ENCODE measurements at regions not wholly inside any gene's neighbourhood (a gene's known extent, or its start where the extent isn't known, plus 50 kb on each side); places are given as distances from the start of the nearest gene placed in this dataset.

GRCh38 chr14:26765768-26766520 is 168.1 kb upstream of the NOVA1 start:
- no peaks in the 10 kb centered on the region for H3K27me3 ChIP-seq (replicated peaks; ENCODE audit: insufficient read depth)
- no peak overlapping the region for H3K27ac ChIP-seq
- no peaks in the 10 kb centered on the region for H3K36me3 ChIP-seq
- no peaks in the 10 kb centered on the region for H3K9me3 ChIP-seq
- no peaks in the 10 kb centered on the region for H3K4me1 ChIP-seq (ENCODE audit: control insufficient read depth in 1 of 2, low read depth in 2 of 2)
- H3K4me3 ChIP-seq: no peak overlapping the region
- ATAC-seq (ENCODE audit: insufficient number of reproducible peaks, low FRiP score, low read depth): no peak
- TF ChIP-seq CTCF (IDR thresholded peaks at IDR 0.05): no peak
- no peak for DNase-seq (ENCODE audit: low spot score)

DNA sequence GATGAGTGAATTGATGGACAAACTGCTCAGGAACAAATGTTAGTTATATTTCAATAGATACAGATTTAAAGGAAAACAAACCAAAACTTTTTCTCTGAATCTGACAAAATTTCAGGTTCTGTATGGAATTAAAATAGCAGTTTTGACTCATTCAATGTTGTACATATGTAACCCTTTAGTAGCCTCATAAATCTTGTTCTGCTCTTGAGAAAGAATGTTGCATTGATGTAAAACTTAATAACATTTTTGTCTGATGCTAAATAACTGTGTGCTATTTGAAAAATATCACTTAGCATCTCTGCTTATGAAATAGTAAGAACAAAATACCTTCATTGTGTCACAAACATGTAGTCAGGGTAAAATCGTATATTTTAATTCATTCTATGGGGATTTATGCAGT is 168.9 kb upstream of the NOVA1 start:
- TF ChIP-seq CTCF (IDR thresholded peaks at IDR 0.05): no peak
- Histone ChIP-seq H3K27ac (no peak overlapping the region), H3K4me1 (ENCODE audit: control insufficient read depth in 1 of 2, low read depth in 2 of 2) (no peaks in the 10 kb centered on the region), H3K27me3 (replicated peaks; ENCODE audit: insufficient read depth) (no peaks in the 10 kb centered on the region), H3K9me3 (no peaks in the 10 kb centered on the region), H3K36me3 (no peaks in the 10 kb centered on the region), H3K4me3 (no peak overlapping the region)
- no peak for DNase-seq (ENCODE audit: low spot score)
- ATAC-seq (ENCODE audit: insufficient number of reproducible peaks, low FRiP score, low read depth): no peak

GRCh38 chr14:26773906-26774593 is 176.2 kb upstream of the NOVA1 start:
- ATAC-seq (ENCODE audit: insufficient number of reproducible peaks, low FRiP score, low read depth) (no peak), DNase-seq (ENCODE audit: low spot score) (no peak)
- TF ChIP-seq CTCF (IDR thresholded peaks at IDR 0.05): no peak
- Histone ChIP-seq H3K27me3 (replicated peaks; ENCODE audit: insufficient read depth) (no peaks in the 10 kb centered on the region), H3K27ac (no peak overlapping the region), H3K4me3 (no peak overlapping the region), H3K4me1 (ENCODE audit: control insufficient read depth in 1 of 2, low read depth in 2 of 2) (no peaks in the 10 kb centered on the region), H3K36me3 (no peaks in the 10 kb centered on the region), H3K9me3 (no peaks in the 10 kb centered on the region)

DNA sequence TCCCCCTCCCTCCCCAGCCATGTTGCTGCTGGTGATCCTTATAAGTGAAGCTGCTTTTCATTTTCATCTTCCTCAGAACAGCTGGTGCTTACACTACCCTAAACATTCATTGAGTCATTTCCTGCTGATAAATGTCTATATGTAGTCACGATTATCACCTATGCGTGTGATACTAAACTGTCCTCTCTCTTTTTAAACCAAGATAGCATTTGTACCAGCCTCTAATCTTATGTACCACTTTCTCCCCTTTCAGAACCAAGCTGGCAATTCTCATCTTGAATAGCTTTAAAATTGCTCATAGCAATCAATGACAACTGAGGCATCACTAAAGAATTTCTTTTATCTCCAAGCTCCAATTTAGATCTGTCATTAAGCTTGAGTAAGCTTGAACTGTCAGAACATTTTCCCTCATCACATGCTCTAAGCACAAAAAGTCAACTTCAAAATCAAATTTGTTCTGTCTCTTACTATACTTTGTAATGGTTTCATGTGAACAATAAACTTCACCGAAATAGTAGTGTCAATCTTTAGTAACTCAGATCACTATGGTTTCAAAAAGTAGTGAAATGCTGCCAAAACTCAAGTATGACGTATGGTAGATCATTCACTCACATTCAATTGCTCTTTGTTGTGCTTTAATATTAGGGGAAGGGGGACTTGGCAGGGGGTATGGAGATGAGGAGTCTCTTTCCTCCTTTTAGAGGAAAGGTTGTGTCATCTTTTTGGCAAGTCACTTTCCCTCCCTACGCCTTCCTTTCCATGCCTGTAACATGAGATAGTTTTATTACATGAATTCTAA is 178.1 kb upstream of the NOVA1 start:
- no peaks in the 10 kb centered on the region for H3K9me3 ChIP-seq
- ATAC-seq (ENCODE audit: insufficient number of reproducible peaks, low FRiP score, low read depth): no peak
- no peak for TF ChIP-seq CTCF (IDR thresholded peaks at IDR 0.05)

More for the DNA sequence above, 178.1 kb upstream of the NOVA1 start:
- DNase-seq (ENCODE audit: low spot score): no peak
- H3K4me3 ChIP-seq: no peak overlapping the region
- no peak overlapping the region for H3K27ac ChIP-seq
- H3K36me3 ChIP-seq: no peaks in the 10 kb centered on the region
- H3K4me1 ChIP-seq (ENCODE audit: control insufficient read depth in 1 of 2, low read depth in 2 of 2): no peaks in the 10 kb centered on the region
- no peaks in the 10 kb centered on the region for H3K27me3 ChIP-seq (replicated peaks; ENCODE audit: insufficient read depth)
